ENCODE measurements at regions not wholly inside any gene's neighbourhood (a gene's known extent, or its start where the extent isn't known, plus 50 kb on each side); places are given as distances from the start of the nearest gene placed in this dataset.

- no peak for TF ChIP-seq POLR2AphosphoS5 (IDR thresholded peaks at IDR 0.05; ENCODE audit: low read depth, low read length)
- no peak for TF ChIP-seq CTCF (IDR thresholded peaks at IDR 0.05)
Observed at GRCh38 chr7:27464970-27465369, 197.7 kb downstream of the HIBADH start.
